ENCODE measurements at regions not wholly inside any gene's neighbourhood (a gene's known extent, or its start where the extent isn't known, plus 50 kb on each side); places are given as distances from the start of the nearest gene placed in this dataset.

- no peak for DNase-seq (ENCODE audit: low spot score)
- no peak for TF ChIP-seq CTCF (conservative IDR thresholded peaks at IDR 0.05; ENCODE audit: low read depth)
- no peak overlapping the region for H3K27ac ChIP-seq
- POLR2A ChIA-PET (ENCODE audit: low non-redundant PET): no interaction called here
- CTCF ChIA-PET: interaction anchor here (1.0 kb wide), 1 partner anchor 20 kb away, joined by 6 read pairs; no protein-coding TSS in a partner anchor
These were observed 75.9 kb downstream of the NMUR2 start for GRCh38 chr5:152329207-152329606.

- POLR2A ChIA-PET (ENCODE audit: low non-redundant PET): no interaction called here
- TF ChIP-seq CTCF (conservative IDR thresholded peaks at IDR 0.05; ENCODE audit: low read depth): no peak
- CTCF ChIA-PET: no interaction called here
- DNase-seq (ENCODE audit: low spot score): no peak
- H3K27ac ChIP-seq: no peak overlapping the region
These were observed 89.1 kb downstream of the NMUR2 start for GRCh38 chr5:152315942-152316341.

- DNase-seq (ENCODE audit: low spot score): no peak
- no peak for TF ChIP-seq CTCF (conservative IDR thresholded peaks at IDR 0.05; ENCODE audit: low read depth)
- no peak overlapping the region for H3K27ac ChIP-seq
- ChIA-PET CTCF (interaction anchor here (0.6 to 0.7 kb wide), 2 partner anchors 108 to 1160 kb away, joined by 3 read pairs; no protein-coding TSS in a partner anchor), POLR2A (ENCODE audit: low non-redundant PET) (interaction anchor here (1.3 kb wide), 1 partner anchor 17 kb away, joined by 6 read pairs; no protein-coding TSS in a partner anchor)
These were observed 90.8 kb downstream of the NMUR2 start for GRCh38 chr5:152314196-152314829.

- POLR2A ChIA-PET (ENCODE audit: low non-redundant PET): no interaction called here
- CTCF ChIA-PET: no interaction called here
- no peak overlapping the region for H3K27ac ChIP-seq
- no peak for DNase-seq (ENCODE audit: low spot score)
- no peak for TF ChIP-seq CTCF (conservative IDR thresholded peaks at IDR 0.05; ENCODE audit: low read depth)
These were observed 95.1 kb downstream of the NMUR2 start for GRCh38 chr5:152309926-152310450.

GRCh38 chr5:152306386-152306785 is 98.7 kb downstream of the NMUR2 start:
- H3K27ac ChIP-seq: no peak overlapping the region
- no peak for TF ChIP-seq CTCF (conservative IDR thresholded peaks at IDR 0.05; ENCODE audit: low read depth)
- ChIA-PET POLR2A (ENCODE audit: low non-redundant PET) (no interaction called here), CTCF (interaction anchor here (0.5 kb wide), 1 partner anchor 13 kb away, joined by 6 read pairs; no protein-coding TSS in a partner anchor)
- no peak for DNase-seq (ENCODE audit: low spot score)

- CTCF ChIA-PET: no interaction called here
- DNase-seq (ENCODE audit: low spot score): no peak
- TF ChIP-seq CTCF (conservative IDR thresholded peaks at IDR 0.05; ENCODE audit: low read depth): no peak
- POLR2A ChIA-PET (ENCODE audit: low non-redundant PET): no interaction called here
- H3K27ac ChIP-seq: no peak overlapping the region
These were observed 99.6 kb downstream of the NMUR2 start for GRCh38 chr5:152305525-152305924.
